T-helper 17 cell (primary cell): ENCODE measurements at regions not wholly inside any gene's neighbourhood (a gene's known extent, or its start where the extent isn't known, plus 50 kb on each side); places are given as distances from the start of the nearest gene placed in this dataset.

Experiments used
- ATAC-seq: fragments of 150-1000 bp; cut with Tn5 transposase; 2 replicates; pipeline ENCODE4 v1.10.0; 2021; ENCODE audit warnings: mild to moderate bottlenecking, moderate library complexity
- DNase-seq, 3 donors: peaks; one replicate each; pipeline versions ENCODE4 v3.0.0 to v3.0.0-alpha.2; 2020 to 2021
- H3K9me3 ChIP-seq: one replicate; pipeline ENCODE4 v1.7.0; 2013; ENCODE audit warnings: low read length, mild to moderate bottlenecking; ENCODE audit not compliant: control insufficient read depth, poor library complexity, severe bottlenecking
- H3K27ac Mint-ChIP-seq: one replicate; pipeline ENCODE4 v1.8.0; 2022; ENCODE audit warnings: mild to moderate bottlenecking, moderate library complexity, mixed read lengths
- H3K27me3 Mint-ChIP-seq: one replicate; pipeline ENCODE4 v1.8.0; 2022; ENCODE audit warnings: mixed read lengths
- H3K36me3 Mint-ChIP-seq: one replicate; pipeline ENCODE4 v1.8.0; 2022; ENCODE audit warnings: low read depth, mixed read lengths
- H3K4me1 Mint-ChIP-seq: one replicate; pipeline ENCODE4 v1.8.0; 2022; ENCODE audit warnings: mild to moderate bottlenecking, mixed read lengths
- H3K4me3 Mint-ChIP-seq: one replicate; pipeline ENCODE4 v1.8.0; 2022; ENCODE audit warnings: mild to moderate bottlenecking, moderate library complexity, mixed read lengths

DNA sequence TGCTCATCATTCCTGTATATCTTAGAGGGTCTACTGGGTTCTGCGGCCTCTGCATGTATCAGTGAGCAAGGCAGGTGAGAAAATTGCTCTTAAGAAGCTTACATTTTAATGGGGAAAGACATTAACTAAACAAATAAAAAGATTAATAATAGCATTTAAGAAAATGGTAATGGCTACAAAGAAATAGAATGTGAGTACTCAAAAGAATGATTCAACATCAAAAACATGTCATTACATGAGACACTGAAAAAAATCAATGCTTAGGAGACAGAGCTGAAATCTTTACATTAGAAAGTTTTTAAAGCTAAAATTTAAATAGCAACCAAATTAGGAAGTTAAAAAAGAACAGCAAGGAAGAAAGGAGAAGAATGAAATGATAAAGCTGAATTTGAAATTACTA lies 146.9 kb upstream of the PHACTR1 start:
- no peaks in the 10 kb centered on the region for H3K9me3 ChIP-seq
- ATAC-seq (no peak), DNase-seq (no peak)
- Mint-ChIP-seq H3K4me1 (no peaks in the 10 kb centered on the region), H3K27me3 (no peaks in the 10 kb centered on the region), H3K27ac (no peak overlapping the region), H3K4me3 (no peak overlapping the region), H3K36me3 (no peaks in the 10 kb centered on the region)

DNA sequence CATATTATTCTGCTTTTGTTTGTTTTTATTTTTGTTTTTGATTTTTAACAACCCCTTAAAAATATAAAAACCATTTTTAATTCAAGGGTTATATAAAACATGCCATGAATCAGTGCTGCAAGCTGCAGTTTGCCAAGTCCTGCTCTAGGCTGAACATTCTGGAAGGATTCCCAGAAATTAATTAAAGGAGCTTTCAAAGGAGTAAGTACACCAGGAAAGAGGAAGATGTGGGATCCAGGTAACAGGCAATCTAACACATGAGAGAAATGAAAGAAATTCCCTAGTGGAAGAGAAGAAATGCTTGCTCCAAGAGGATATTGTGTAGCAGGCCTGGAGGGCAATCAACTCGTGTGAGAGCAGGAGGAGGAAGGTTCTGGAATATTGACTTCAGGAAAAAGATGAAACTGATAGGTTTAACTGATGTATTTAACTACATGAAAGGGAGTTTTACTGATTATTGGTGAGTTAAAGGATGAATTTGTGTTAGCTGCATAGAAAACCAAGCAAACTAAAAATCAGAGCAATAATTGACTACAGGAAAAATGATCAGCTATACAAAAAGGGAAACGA lies 146.0 kb upstream of the PHACTR1 start:
- ATAC-seq (no peak), DNase-seq (no peak)
- no peaks in the 10 kb centered on the region for H3K4me1 Mint-ChIP-seq
- H3K36me3 Mint-ChIP-seq, result no peaks in the 10 kb centered on the region
- H3K27ac Mint-ChIP-seq, result no peak overlapping the region
- H3K27me3 Mint-ChIP-seq, result no peaks in the 10 kb centered on the region
- no peaks in the 10 kb centered on the region for H3K9me3 ChIP-seq
- H3K4me3 Mint-ChIP-seq, result no peak overlapping the region

DNA sequence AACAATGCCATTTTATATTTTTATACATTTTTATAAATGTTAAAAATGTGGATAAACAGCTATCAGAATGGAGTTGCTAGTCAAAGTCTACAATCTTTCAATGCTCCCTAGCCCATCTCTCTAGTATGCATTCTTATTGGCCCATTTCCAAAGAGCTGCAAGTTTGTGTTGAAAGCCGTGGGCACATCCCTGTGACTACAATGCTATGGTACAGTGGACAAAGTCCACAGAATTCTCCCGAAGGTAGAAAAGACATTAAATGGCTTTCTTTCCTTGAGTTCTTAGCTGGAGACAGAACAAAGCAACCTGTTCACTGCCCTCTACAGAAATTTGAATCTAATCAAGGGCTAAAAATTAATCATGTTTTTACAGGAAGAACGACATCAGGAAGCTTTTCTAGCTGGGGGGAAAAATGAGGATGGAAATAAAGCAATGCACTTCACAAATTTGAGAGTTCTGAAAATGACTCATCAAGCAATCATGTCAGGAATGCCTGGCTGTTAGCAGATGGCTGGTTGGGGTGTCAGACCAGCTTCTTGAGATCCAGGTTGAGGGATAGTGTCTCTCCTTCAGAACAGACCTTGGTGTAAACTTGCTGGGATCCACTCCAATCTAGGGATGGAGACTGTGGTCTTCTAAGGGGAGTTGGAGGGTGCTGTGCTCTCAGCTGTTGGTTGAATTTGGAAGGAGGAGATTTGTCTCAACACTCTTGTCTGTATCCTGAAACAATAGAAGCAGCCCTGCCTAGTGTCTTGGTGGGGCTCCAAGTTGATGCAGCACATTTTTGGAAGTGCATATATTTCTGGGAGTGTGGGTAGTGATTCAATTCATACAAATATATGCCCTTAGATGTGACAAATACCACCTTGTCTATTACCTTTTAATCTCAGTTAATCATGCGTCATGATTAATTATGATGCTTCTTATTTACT lies 143.4 kb upstream of the PHACTR1 start:
- no peaks in the 10 kb centered on the region for H3K9me3 ChIP-seq
- peaks cover 11% of the 10 kb centered on the region for H3K27me3 Mint-ChIP-seq
- H3K36me3 Mint-ChIP-seq, result no peaks in the 10 kb centered on the region
- H3K4me1 Mint-ChIP-seq, result no peaks in the 10 kb centered on the region
- no peak overlapping the region for H3K27ac Mint-ChIP-seq
- DNase-seq (no peak), ATAC-seq (no peak)
- no peak overlapping the region for H3K4me3 Mint-ChIP-seq

DNA sequence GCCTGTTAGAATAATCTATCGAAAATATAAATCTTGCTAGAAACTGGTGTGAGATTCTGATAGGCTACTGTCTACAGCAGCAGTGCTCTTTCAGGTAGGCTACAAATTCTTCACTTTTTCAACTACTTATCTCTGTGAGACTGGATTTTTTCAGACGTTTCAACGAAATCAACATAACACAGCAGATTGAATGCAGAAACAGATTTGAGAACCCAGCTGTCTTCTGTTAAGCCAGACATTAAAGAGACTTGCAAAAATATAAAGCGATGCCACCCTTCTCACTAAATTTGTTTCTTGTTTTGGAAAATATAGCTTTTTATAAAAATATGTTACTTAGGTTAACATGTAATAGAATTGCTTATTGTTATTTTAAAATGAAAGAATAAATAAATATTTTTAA lies 140.6 kb upstream of the PHACTR1 start:
- peaks cover 15% of the 10 kb centered on the region for H3K27me3 Mint-ChIP-seq
- ATAC-seq, result no peak

GRCh38 chr6:12576389-12576788 lies 140.2 kb upstream of the PHACTR1 start:
- no peak for DNase-seq
- ATAC-seq, result no peak
- no peak overlapping the region for H3K27ac Mint-ChIP-seq
- no peaks in the 10 kb centered on the region for H3K4me1 Mint-ChIP-seq
- no peaks in the 10 kb centered on the region for H3K36me3 Mint-ChIP-seq
- no peak overlapping the region for H3K4me3 Mint-ChIP-seq
- peaks cover 15% of the 10 kb centered on the region for H3K27me3 Mint-ChIP-seq
- H3K9me3 ChIP-seq, result no peaks in the 10 kb centered on the region

More for the DNA sequence above, 140.6 kb upstream of the PHACTR1 start:
- no peak for DNase-seq
- no peak overlapping the region for H3K4me3 Mint-ChIP-seq
- H3K36me3 Mint-ChIP-seq, result no peaks in the 10 kb centered on the region
- H3K4me1 Mint-ChIP-seq, result no peaks in the 10 kb centered on the region
- H3K9me3 ChIP-seq, result no peaks in the 10 kb centered on the region
- no peak overlapping the region for H3K27ac Mint-ChIP-seq

- Mint-ChIP-seq H3K4me3 (no peak overlapping the region), H3K27ac (no peak overlapping the region), H3K27me3 (peaks cover 19% of the 10 kb centered on the region), H3K4me1 (no peaks in the 10 kb centered on the region), H3K36me3 (no peaks in the 10 kb centered on the region)
- DNase-seq, result no peak
- ATAC-seq, result no peak
- H3K9me3 ChIP-seq, result no peaks in the 10 kb centered on the region
These were observed 139.3 kb upstream of the PHACTR1 start for GRCh38 chr6:12577124-12577850.

- DNase-seq (no peak), ATAC-seq (no peak)
- Mint-ChIP-seq H3K27ac (no peak overlapping the region), H3K27me3 (peaks cover 23% of the 10 kb centered on the region), H3K4me3 (no peak overlapping the region), H3K36me3 (no peaks in the 10 kb centered on the region), H3K4me1 (no peaks in the 10 kb centered on the region)
- H3K9me3 ChIP-seq, result no peaks in the 10 kb centered on the region
These were observed 138.5 kb upstream of the PHACTR1 start for GRCh38 chr6:12578097-12578496.

- DNase-seq (no peak), ATAC-seq (no peak)
- H3K9me3 ChIP-seq, result no peaks in the 10 kb centered on the region
- no peak overlapping the region for H3K4me3 Mint-ChIP-seq
- peaks cover 24% of the 10 kb centered on the region for H3K27me3 Mint-ChIP-seq
- H3K36me3 Mint-ChIP-seq, result no peaks in the 10 kb centered on the region
- no peaks in the 10 kb centered on the region for H3K4me1 Mint-ChIP-seq
- no peak overlapping the region for H3K27ac Mint-ChIP-seq
These were observed 137.8 kb upstream of the PHACTR1 start for GRCh38 chr6:12578751-12579150.

- Mint-ChIP-seq H3K27me3 (peaks cover 37% of the 10 kb centered on the region), H3K4me1 (no peaks in the 10 kb centered on the region), H3K36me3 (no peaks in the 10 kb centered on the region), H3K27ac (no peak overlapping the region), H3K4me3 (no peak overlapping the region)
- H3K9me3 ChIP-seq, result no peaks in the 10 kb centered on the region
- DNase-seq (no peak), ATAC-seq (no peak)
These were observed 136.3 kb upstream of the PHACTR1 start for GRCh38 chr6:12580290-12580689.

DNA sequence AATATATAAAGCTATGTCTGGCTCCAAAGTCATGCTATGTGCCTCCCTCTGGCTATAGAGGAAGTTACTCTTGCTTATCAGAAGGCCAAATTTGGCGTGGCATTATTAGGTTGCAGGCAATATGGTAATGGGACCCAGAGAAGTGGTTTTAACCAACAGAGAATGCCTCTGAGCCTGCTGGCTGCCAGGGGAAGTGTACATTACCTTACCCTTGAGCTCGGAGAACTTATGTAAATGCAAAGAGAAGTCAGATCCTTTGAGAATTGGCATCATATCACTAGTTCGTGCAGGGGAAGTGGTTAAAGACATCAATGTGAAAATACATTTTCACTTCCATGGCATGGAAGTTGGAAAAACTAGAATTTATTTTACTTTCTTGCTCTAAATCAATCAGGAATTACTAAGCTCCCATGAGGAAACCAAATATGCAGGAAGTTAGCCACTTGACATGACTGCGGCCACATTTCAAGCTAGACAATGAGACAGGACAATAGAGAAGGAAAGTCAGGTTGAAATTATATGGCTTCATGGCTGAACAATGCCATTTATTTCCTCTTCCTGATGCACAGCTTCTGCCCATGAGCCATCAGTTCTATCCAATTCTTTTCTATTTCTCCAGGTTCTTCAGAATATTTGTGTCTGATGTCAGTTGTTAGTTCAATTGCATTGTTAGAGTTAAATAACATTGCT lies 134.0 kb upstream of the PHACTR1 start:
- no peak for ATAC-seq
- H3K4me1 Mint-ChIP-seq, result no peaks in the 10 kb centered on the region
- DNase-seq, result no peak
- H3K9me3 ChIP-seq, result no peaks in the 10 kb centered on the region
- H3K4me3 Mint-ChIP-seq, result no peak overlapping the region
- peaks cover 40% of the 10 kb centered on the region for H3K27me3 Mint-ChIP-seq
- H3K27ac Mint-ChIP-seq, result no peak overlapping the region
- H3K36me3 Mint-ChIP-seq, result no peaks in the 10 kb centered on the region

GRCh38 chr6:12584631-12585405 lies 131.7 kb upstream of the PHACTR1 start:
- H3K27ac Mint-ChIP-seq, result no peak overlapping the region
- H3K4me3 Mint-ChIP-seq, result no peak overlapping the region
- H3K4me1 Mint-ChIP-seq, result no peaks in the 10 kb centered on the region
- no peaks in the 10 kb centered on the region for H3K36me3 Mint-ChIP-seq
- H3K27me3 Mint-ChIP-seq, result peaks cover 38% of the 10 kb centered on the region
- ATAC-seq, result no peak
- H3K9me3 ChIP-seq, result no peaks in the 10 kb centered on the region
- no peak for DNase-seq

GRCh38 chr6:12585497-12585958 lies 131.0 kb upstream of the PHACTR1 start:
- no peaks in the 10 kb centered on the region for H3K9me3 ChIP-seq
- H3K27me3 Mint-ChIP-seq, result peaks cover 38% of the 10 kb centered on the region
- DNase-seq, result no peak
- no peaks in the 10 kb centered on the region for H3K36me3 Mint-ChIP-seq
- ATAC-seq, result no peak
- no peak overlapping the region for H3K4me3 Mint-ChIP-seq
- no peaks in the 10 kb centered on the region for H3K4me1 Mint-ChIP-seq
- no peak overlapping the region for H3K27ac Mint-ChIP-seq
